AG09309 (cell line): ENCODE measurements at regions not wholly inside any gene's neighbourhood (a gene's known extent, or its start where the extent isn't known, plus 50 kb on each side); places are given as distances from the start of the nearest gene placed in this dataset.

ENCODE experiments used
- DNase-seq: peaks from one replicate; pipeline ENCODE4 v3.0.0-alpha.2; 2010; ENCODE audit warnings: low read depth
- H3K4me3 ChIP-seq: 2 replicates; pipeline ENCODE4 v1.5.1; 2011; ENCODE audit warnings: mild to moderate bottlenecking, low read depth, low read length, moderate library complexity; ENCODE audit not compliant: control insufficient read depth
- CTCF ChIP-seq: IDR thresholded peaks from 2 replicates; pipeline ENCODE4 v1.5.1; 2011; ENCODE audit warnings: mild to moderate bottlenecking, low read depth, low read length, inconsistent platforms; ENCODE audit not compliant: insufficient read depth, control insufficient read depth; ENCODE audit errors: missing control alignments

DNA sequence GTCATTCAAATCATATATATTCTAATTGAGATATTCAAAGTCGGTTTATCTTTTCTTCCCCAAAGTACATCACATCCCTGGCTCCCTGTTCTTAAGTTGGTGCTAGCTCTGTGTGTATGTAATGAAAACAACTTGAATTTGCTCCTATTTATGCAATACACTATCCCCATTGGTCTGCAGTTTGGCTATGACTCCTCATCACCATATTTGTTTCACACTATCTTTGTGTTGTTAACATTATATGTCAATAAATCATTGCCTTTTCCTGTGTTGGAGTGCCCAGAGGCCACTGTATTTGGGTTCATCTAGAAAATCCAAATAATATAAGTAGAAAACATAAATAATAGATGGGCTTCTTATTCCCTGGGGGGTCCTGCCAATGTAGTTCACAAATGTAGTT lies 306.6 kb upstream of the TENM4 start:
- no peak for TF ChIP-seq CTCF
- H3K4me3 ChIP-seq = no peak overlapping the region
- no peak for DNase-seq

GRCh38 chr11:79744941-79745340 lies 304.1 kb upstream of the TENM4 start:
- TF ChIP-seq CTCF = no peak
- H3K4me3 ChIP-seq = no peak overlapping the region
- DNase-seq = no peak

DNA sequence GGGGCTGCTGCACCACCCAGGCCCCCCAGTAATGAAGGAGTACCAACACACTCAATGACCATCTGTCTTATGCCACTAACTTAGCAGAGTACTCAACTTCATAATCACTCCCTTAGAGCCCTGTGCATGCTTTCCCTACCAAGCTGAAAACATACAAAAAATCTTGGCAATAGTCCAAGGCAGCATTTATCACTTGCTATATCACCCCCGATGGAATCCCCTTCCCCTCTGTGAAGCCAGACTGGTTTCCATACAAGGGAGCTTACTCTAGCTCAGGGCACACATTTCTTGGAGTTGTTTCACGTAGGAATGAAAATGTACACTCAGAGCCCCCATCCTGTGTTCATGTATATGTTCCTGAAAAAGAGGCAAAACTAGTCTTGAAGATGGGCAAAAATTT lies 301.3 kb upstream of the TENM4 start:
- no peak for TF ChIP-seq CTCF
- no peak for DNase-seq
- no peak overlapping the region for H3K4me3 ChIP-seq

GRCh38 chr11:79739591-79739990 lies 298.8 kb upstream of the TENM4 start:
- no peak overlapping the region for H3K4me3 ChIP-seq
- DNase-seq = no peak
- TF ChIP-seq CTCF = no peak

DNA sequence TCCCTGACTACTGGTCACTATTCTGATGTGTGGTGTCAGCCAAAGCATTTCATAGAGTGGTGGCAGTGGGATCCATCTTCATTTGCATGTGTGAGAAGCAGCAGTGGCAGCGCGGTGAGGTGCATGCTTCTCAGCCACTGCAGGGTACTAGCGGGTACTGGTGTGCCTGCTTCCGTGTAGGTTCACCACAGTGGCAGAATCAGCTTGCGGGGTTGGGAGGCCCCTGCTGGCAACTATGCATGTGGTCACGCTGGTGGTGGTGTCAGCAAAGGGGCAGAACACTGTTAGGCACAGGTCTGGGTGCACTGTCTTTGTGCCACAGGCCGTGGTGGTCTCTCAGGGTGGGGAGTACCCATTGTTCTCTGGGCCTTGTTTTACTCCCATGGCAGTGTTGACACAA lies 286.4 kb upstream of the TENM4 start:
- no peak overlapping the region for H3K4me3 ChIP-seq
- TF ChIP-seq CTCF = no peak
- DNase-seq = no peak

DNA sequence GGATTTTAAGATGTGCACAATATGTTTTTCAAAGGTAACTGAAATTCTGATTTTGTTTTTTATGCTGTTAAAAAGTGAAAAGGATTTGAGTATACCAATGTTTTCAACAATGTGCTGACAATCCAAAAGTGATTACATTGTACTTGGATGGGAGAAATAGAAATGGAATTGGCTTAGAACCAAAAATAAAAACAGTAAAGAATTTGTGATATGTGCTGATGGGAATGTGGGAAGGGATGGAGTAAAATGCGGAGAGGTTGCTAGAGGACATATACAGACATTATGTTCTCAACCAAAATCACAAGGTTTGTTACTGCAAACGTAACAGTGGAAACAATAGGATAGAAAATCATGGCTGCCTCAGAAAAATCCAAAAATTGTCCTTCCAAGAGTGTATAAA lies 279.3 kb upstream of the TENM4 start:
- no peak for TF ChIP-seq CTCF
- H3K4me3 ChIP-seq = no peak overlapping the region

GRCh38 chr11:79708319-79708932 lies 267.6 kb upstream of the TENM4 start:
- DNase-seq = peak; percentile 13
- peak; percentile 55 for TF ChIP-seq CTCF

More for the DNA sequence above, 279.3 kb upstream of the TENM4 start:
- DNase-seq = no peak

More at GRCh38 chr11:79708319-79708932, 267.6 kb upstream of the TENM4 start:
- no peak overlapping the region for H3K4me3 ChIP-seq
